ENCODE measurements at regions not wholly inside any gene's neighbourhood (a gene's known extent, or its start where the extent isn't known, plus 50 kb on each side); places are given as distances from the start of the nearest gene placed in this dataset.

- Histone ChIP-seq H3K9me3 (ENCODE audit: control insufficient read depth, low read depth, low read length) (no peaks in the 10 kb centered on the region), H2AFZ (ENCODE audit: control insufficient read depth, low read length) (no peak overlapping the region), H3K4me2 (ENCODE audit: control insufficient read depth, extremely low read depth, insufficient read depth, low read depth, low read length) (no peak overlapping the region), H3K27ac (ENCODE audit: control insufficient read depth, insufficient read depth, low read length) (no peak overlapping the region), H4K20me1 (ENCODE audit: control insufficient read depth, extremely low read depth, insufficient read depth, low read length) (no peaks in the 10 kb centered on the region), H3K4me3 (ENCODE audit: control insufficient read depth in 2 of 3, extremely low read depth in 1 of 3, insufficient read depth in 2 of 3, low read depth in 1 of 3, low read length in 3 of 3) (no peak overlapping the region), H3K9me1 (ENCODE audit: control insufficient read depth, extremely low read depth, insufficient read depth, low read length) (no peaks in the 10 kb centered on the region), H3K9ac (ENCODE audit: control insufficient read depth, extremely low read depth, insufficient read depth, low read length) (no peak overlapping the region), H3K79me2 (ENCODE audit: control insufficient read depth, insufficient read depth, low read length) (no peaks in the 10 kb centered on the region), H3K27me3 (ENCODE audit: control insufficient read depth, extremely low read depth, insufficient read depth, low read length) (no peaks in the 10 kb centered on the region), H3K36me3 (ENCODE audit: control insufficient read depth in 2 of 2, extremely low read depth in 1 of 2, insufficient read depth in 2 of 2, low read length in 2 of 2) (no peaks in the 10 kb centered on the region), H3K4me1 (ENCODE audit: control insufficient read depth, extremely low read depth, insufficient read depth, low read length) (no peaks in the 10 kb centered on the region)
- no peak for TF ChIP-seq CTCF (optimal IDR thresholded peaks at IDR 0.05 in 1 of 3, IDR thresholded peaks at IDR 0.05 in 1 of 3, conservative IDR thresholded peaks at IDR 0.05 in 1 of 3; ENCODE audit: extremely low read depth in 1 of 3, insufficient read depth in 2 of 3, low read length in 3 of 3)
- TF ChIP-seq EZH2 (IDR thresholded peaks at IDR 0.05; ENCODE audit: low read length), result no peak
- no peak for FAIRE-seq
- dilution Hi-C loops (cut with MboI; ENCODE audit: extremely low pct_ligation_motif_present, low sequenced_read_pairs), result no loop called here
- no peak for DNase-seq (ENCODE audit: low read depth, low spot score)
Measured at GRCh38 chr3:113104357-113105092, 106.8 kb upstream of the BOC start.

- no peak overlapping the region for H3K9ac ChIP-seq (ENCODE audit: control insufficient read depth, extremely low read depth, insufficient read depth, low read length)
- no peaks in the 10 kb centered on the region for H3K4me1 ChIP-seq (ENCODE audit: control insufficient read depth, extremely low read depth, insufficient read depth, low read length)
- no peaks in the 10 kb centered on the region for H3K9me1 ChIP-seq (ENCODE audit: control insufficient read depth, extremely low read depth, insufficient read depth, low read length)
- dilution Hi-C loops (cut with MboI; ENCODE audit: extremely low pct_ligation_motif_present, low sequenced_read_pairs), result no loop called here
- H2AFZ ChIP-seq (ENCODE audit: control insufficient read depth, low read length), result no peak overlapping the region
- no peak overlapping the region for H3K4me3 ChIP-seq (ENCODE audit: control insufficient read depth in 2 of 3, extremely low read depth in 1 of 3, insufficient read depth in 2 of 3, low read depth in 1 of 3, low read length in 3 of 3)
- no peaks in the 10 kb centered on the region for H3K9me3 ChIP-seq (ENCODE audit: control insufficient read depth, low read depth, low read length)
- no peak for DNase-seq (ENCODE audit: low read depth, low spot score)
- H3K4me2 ChIP-seq (ENCODE audit: control insufficient read depth, extremely low read depth, insufficient read depth, low read depth, low read length), result no peak overlapping the region
- no peaks in the 10 kb centered on the region for H3K79me2 ChIP-seq (ENCODE audit: control insufficient read depth, insufficient read depth, low read length)
- no peak overlapping the region for H3K27ac ChIP-seq (ENCODE audit: control insufficient read depth, insufficient read depth, low read length)
- FAIRE-seq, result no peak
- H3K27me3 ChIP-seq (ENCODE audit: control insufficient read depth, extremely low read depth, insufficient read depth, low read length), result no peaks in the 10 kb centered on the region
- no peaks in the 10 kb centered on the region for H4K20me1 ChIP-seq (ENCODE audit: control insufficient read depth, extremely low read depth, insufficient read depth, low read length)
- TF ChIP-seq EZH2 (IDR thresholded peaks at IDR 0.05; ENCODE audit: low read length) (no peak), CTCF (optimal IDR thresholded peaks at IDR 0.05 in 1 of 3, IDR thresholded peaks at IDR 0.05 in 1 of 3, conservative IDR thresholded peaks at IDR 0.05 in 1 of 3; ENCODE audit: extremely low read depth in 1 of 3, insufficient read depth in 2 of 3, low read length in 3 of 3) (no peak)
- H3K36me3 ChIP-seq (ENCODE audit: control insufficient read depth in 2 of 2, extremely low read depth in 1 of 2, insufficient read depth in 2 of 2, low read length in 2 of 2), result no peaks in the 10 kb centered on the region
Measured at GRCh38 chr3:113105093-113105449, 106.3 kb upstream of the BOC start.
